ENCODE measurements at regions not wholly inside any gene's neighbourhood (a gene's known extent, or its start where the extent isn't known, plus 50 kb on each side); places are given as distances from the start of the nearest gene placed in this dataset.

DNA sequence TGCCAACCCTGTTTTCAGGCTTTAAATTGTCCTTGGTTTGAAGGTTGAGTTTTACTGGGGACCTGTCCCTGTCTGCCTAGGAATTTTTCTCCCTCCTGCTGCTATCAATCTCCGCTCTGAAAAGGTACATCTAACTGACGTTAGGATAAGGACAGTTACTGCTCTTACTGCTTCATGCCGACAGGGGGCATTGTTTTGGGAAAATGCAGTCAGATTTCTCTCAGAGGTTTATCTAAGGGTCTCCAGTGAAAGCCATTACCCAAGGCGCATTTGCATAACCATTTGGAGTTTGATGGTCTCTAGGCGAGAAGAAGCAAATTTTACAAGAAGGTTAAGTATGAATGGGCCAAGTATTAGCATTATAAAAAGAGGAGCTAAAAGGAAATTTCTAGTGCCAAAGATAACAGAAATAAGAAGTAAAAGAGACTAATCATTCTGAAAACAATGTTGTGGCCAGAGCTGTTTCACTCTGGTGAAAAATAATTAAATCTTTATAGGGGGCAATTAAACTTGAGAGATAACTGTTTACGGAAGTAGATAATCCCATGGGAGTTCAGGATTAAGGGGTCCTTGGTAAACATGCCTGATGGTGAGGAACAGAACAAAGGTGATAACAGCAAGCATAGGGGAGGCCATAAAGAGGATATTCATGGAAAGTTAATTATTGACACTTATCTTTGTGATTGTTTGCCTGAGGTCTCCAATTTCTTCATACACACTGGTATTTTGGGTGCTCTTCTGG lies 605.0 kb downstream of the MTRR start:
- Histone ChIP-seq H3K4me3 (ENCODE audit: low read length) (no peak overlapping the region), H3K27ac (ENCODE audit: low read length) (no peak overlapping the region), H3K36me3 (ENCODE audit: control insufficient read depth, insufficient read depth, low read length) (no peaks in the 10 kb centered on the region), H3K9me3 (ENCODE audit: control insufficient read depth, insufficient read depth, low read length) (peaks cover 11% of the 10 kb centered on the region), H3K4me1 (ENCODE audit: control insufficient read depth, insufficient read depth, low read length) (no peaks in the 10 kb centered on the region), H3K27me3 (ENCODE audit: control insufficient read depth, insufficient read depth, low read length) (no peaks in the 10 kb centered on the region)
- peaks cover 6 to 9% of the 10 kb centered on the region in 2 donors for H3K9me3 Mint-ChIP-seq
- H3K27me3 Mint-ChIP-seq (ENCODE audit: low read depth in 2 of 2), result no peaks in the 10 kb centered on the region
- DNase-seq, result no peak
- H3K27ac Mint-ChIP-seq, result no peak overlapping the region
- no peaks in the 10 kb centered on the region for H3K4me1 Mint-ChIP-seq
- 85% methylated on average over 6 of the region's 6 CpGs for WGBS (ENCODE audit: insufficient coverage)
- H3K4me3 Mint-ChIP-seq, result no peak overlapping the region
- no peak for ATAC-seq
- no peaks in the 10 kb centered on the region for H3K36me3 Mint-ChIP-seq
- intact Hi-C loops (cut with micrococcal nuclease), result no loop called here
- TF ChIP-seq, protein P1, sequence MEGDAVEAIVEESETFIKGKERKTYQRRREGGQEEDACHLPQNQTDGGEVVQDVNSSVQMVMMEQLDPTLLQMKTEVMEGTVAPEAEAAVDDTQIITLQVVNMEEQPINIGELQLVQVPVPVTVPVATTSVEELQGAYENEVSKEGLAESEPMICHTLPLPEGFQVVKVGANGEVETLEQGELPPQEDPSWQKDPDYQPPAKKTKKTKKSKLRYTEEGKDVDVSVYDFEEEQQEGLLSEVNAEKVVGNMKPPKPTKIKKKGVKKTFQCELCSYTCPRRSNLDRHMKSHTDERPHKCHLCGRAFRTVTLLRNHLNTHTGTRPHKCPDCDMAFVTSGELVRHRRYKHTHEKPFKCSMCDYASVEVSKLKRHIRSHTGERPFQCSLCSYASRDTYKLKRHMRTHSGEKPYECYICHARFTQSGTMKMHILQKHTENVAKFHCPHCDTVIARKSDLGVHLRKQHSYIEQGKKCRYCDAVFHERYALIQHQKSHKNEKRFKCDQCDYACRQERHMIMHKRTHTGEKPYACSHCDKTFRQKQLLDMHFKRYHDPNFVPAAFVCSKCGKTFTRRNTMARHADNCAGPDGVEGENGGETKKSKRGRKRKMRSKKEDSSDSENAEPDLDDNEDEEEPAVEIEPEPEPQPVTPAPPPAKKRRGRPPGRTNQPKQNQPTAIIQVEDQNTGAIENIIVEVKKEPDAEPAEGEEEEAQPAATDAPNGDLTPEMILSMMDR (IDR thresholded peaks at IDR 0.05), result no peak

DNA sequence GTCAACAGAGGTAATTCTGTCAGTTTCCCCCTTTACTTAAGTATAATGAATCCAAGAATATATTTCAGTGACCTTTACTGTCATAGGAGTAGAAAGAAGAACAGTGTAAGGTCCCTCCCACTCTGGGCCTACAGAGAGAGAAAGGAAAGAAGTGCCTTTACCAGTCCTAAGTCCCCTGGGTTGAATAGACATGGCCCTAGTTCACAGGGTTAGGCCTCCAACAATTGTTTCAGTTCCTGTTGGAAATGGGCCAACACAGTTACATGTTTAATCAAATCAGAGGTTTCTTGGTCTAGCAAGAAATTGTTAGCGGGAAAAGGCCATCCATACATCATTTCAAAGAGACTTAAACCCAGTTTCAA lies 605.6 kb downstream of the MTRR start:
- WGBS (ENCODE audit: insufficient coverage), result 86% methylated on average over 1 of the region's 1 CpG
- Mint-ChIP-seq H3K4me1 (no peaks in the 10 kb centered on the region), H3K4me3 (no peak overlapping the region), H3K36me3 (no peaks in the 10 kb centered on the region), H3K9me3 (peaks cover 6 to 9% of the 10 kb centered on the region in 2 donors), H3K27me3 (ENCODE audit: low read depth in 2 of 2) (no peaks in the 10 kb centered on the region), H3K27ac (no peak overlapping the region)
- TF ChIP-seq, protein P1 (IDR thresholded peaks at IDR 0.05), result no peak
- no peaks in the 10 kb centered on the region for H3K27me3 ChIP-seq (ENCODE audit: control insufficient read depth, insufficient read depth, low read length)
- H3K27ac ChIP-seq (ENCODE audit: low read length), result no peak overlapping the region
- intact Hi-C loops (cut with micrococcal nuclease), result no loop called here
- H3K4me1 ChIP-seq (ENCODE audit: control insufficient read depth, insufficient read depth, low read length), result no peaks in the 10 kb centered on the region
- H3K4me3 ChIP-seq (ENCODE audit: low read length), result no peak overlapping the region
- H3K36me3 ChIP-seq (ENCODE audit: control insufficient read depth, insufficient read depth, low read length), result no peaks in the 10 kb centered on the region
- DNase-seq (no peak), ATAC-seq (no peak)
- peaks cover 11% of the 10 kb centered on the region for H3K9me3 ChIP-seq (ENCODE audit: control insufficient read depth, insufficient read depth, low read length)

DNA sequence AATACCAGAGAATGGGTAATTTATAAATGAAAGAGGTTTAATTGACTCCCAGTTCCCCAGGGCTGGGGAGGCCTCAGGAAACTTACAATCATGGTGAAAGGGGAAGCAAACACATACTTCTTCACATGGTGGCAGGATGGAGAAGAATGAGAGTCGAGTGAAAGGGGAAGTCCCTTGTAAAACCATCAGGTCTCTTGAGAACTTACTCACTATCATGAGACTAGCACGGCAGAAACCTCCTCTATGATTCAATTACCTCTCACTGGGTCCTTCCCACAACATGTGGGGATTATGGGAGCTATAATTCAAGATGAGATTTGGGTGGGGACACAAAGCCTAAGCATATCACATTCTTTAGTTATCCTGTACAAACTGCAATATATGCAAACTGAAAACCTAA lies 609.4 kb downstream of the MTRR start:
- no peak for DNase-seq
- Mint-ChIP-seq H3K27me3 (ENCODE audit: low read depth in 2 of 2) (no peaks in the 10 kb centered on the region), H3K36me3 (no peaks in the 10 kb centered on the region), H3K27ac (no peak overlapping the region), H3K4me1 (no peaks in the 10 kb centered on the region), H3K4me3 (no peak overlapping the region), H3K9me3 (peaks cover 2 to 5% of the 10 kb centered on the region in 2 donors)
- Histone ChIP-seq H3K36me3 (ENCODE audit: control insufficient read depth, insufficient read depth, low read length) (no peaks in the 10 kb centered on the region), H3K27me3 (ENCODE audit: control insufficient read depth, insufficient read depth, low read length) (no peaks in the 10 kb centered on the region), H3K4me3 (ENCODE audit: low read length) (no peak overlapping the region), H3K27ac (ENCODE audit: low read length) (no peak overlapping the region), H3K4me1 (ENCODE audit: control insufficient read depth, insufficient read depth, low read length) (no peaks in the 10 kb centered on the region), H3K9me3 (ENCODE audit: control insufficient read depth, insufficient read depth, low read length) (no peaks in the 10 kb centered on the region)
- WGBS (ENCODE audit: insufficient coverage), result no CpG with 5 or more reads among the region's 2 CpGs
- ATAC-seq, result no peak
- intact Hi-C loops (cut with micrococcal nuclease), result no loop called here
- TF ChIP-seq, protein P1 (IDR thresholded peaks at IDR 0.05), result no peak

GRCh38 chr5:8481007-8481406 lies 612.1 kb downstream of the MTRR start:
- intact Hi-C loops (cut with micrococcal nuclease), result no loop called here
- no CpG with 5 or more reads among the region's 2 CpGs for WGBS (ENCODE audit: insufficient coverage)
- H3K9me3 Mint-ChIP-seq, result peaks cover 5% of the 10 kb centered on the region in 2 donors
- H3K4me3 ChIP-seq (ENCODE audit: low read length), result no peak overlapping the region
- H3K27ac ChIP-seq (ENCODE audit: low read length), result no peak overlapping the region
- no peaks in the 10 kb centered on the region for H3K9me3 ChIP-seq (ENCODE audit: control insufficient read depth, insufficient read depth, low read length)
- no peaks in the 10 kb centered on the region for H3K36me3 Mint-ChIP-seq
- no peaks in the 10 kb centered on the region for H3K4me1 Mint-ChIP-seq
- no peak for DNase-seq
- no peak overlapping the region for H3K27ac Mint-ChIP-seq
- H3K27me3 ChIP-seq (ENCODE audit: control insufficient read depth, insufficient read depth, low read length), result no peaks in the 10 kb centered on the region
- no peaks in the 10 kb centered on the region for H3K4me1 ChIP-seq (ENCODE audit: control insufficient read depth, insufficient read depth, low read length)
- H3K27me3 Mint-ChIP-seq (ENCODE audit: low read depth in 2 of 2), result no peaks in the 10 kb centered on the region
- H3K36me3 ChIP-seq (ENCODE audit: control insufficient read depth, insufficient read depth, low read length), result no peaks in the 10 kb centered on the region
- no peak for ATAC-seq
- TF ChIP-seq, protein P1 (IDR thresholded peaks at IDR 0.05), result no peak
- H3K4me3 Mint-ChIP-seq, result no peak overlapping the region

Measured in natural killer cell (primary cell).